Mammary epithelial cell (primary cell): ENCODE measurements at regions not wholly inside any gene's neighbourhood (a gene's known extent, or its start where the extent isn't known, plus 50 kb on each side); places are given as distances from the start of the nearest gene placed in this dataset.

Experiments
- CTCF ChIP-seq, 2 donors: IDR thresholded peaks in 1 of 2; conservative IDR thresholded peaks in 1 of 2; 2 replicates each; pipeline ENCODE4 v1.5.1; 2011 to 2012; ENCODE audit warnings: inconsistent platforms in 2 of 2, low read length in 2 of 2, mild to moderate bottlenecking in 2 of 2, control low read depth in 1 of 2, low read depth in 1 of 2; ENCODE audit not compliant: insufficient read depth in 1 of 2; ENCODE audit errors: extremely low read depth in 1 of 2
- EZH2 ChIP-seq: IDR thresholded peaks from 2 replicates; pipeline ENCODE4 v1.6.1; 2012; ENCODE audit warnings: low read length, inconsistent platforms, borderline replicate concordance

GRCh38 chr3:21804330-21804729 is 53.3 kb upstream of the ZNF385D start:
- TF ChIP-seq EZH2 (no peak), CTCF (conservative IDR thresholded peaks at IDR 0.05 in 1 of 2, IDR thresholded peaks at IDR 0.05 in 1 of 2; ENCODE audit: extremely low read depth in 1 of 2, insufficient read depth in 1 of 2, low read depth in 1 of 2, low read length in 2 of 2) (no peak)
